Hippocampal formation (tissue), 2 donors: ENCODE measurements at regions not wholly inside any gene's neighbourhood (a gene's known extent, or its start where the extent isn't known, plus 50 kb on each side); places are given as distances from the start of the nearest gene placed in this dataset.
"Not testable (repeated sequence)": the region's sequence is repeated elsewhere in the genome, so short reads cannot be mapped to it uniquely, and the experiment has no call there.

Experiments
- DNase-seq, 2 donors: peaks; one replicate each; lab custom pipeline; 2025; lab: John Stamatoyannopoulos, UW

DNA sequence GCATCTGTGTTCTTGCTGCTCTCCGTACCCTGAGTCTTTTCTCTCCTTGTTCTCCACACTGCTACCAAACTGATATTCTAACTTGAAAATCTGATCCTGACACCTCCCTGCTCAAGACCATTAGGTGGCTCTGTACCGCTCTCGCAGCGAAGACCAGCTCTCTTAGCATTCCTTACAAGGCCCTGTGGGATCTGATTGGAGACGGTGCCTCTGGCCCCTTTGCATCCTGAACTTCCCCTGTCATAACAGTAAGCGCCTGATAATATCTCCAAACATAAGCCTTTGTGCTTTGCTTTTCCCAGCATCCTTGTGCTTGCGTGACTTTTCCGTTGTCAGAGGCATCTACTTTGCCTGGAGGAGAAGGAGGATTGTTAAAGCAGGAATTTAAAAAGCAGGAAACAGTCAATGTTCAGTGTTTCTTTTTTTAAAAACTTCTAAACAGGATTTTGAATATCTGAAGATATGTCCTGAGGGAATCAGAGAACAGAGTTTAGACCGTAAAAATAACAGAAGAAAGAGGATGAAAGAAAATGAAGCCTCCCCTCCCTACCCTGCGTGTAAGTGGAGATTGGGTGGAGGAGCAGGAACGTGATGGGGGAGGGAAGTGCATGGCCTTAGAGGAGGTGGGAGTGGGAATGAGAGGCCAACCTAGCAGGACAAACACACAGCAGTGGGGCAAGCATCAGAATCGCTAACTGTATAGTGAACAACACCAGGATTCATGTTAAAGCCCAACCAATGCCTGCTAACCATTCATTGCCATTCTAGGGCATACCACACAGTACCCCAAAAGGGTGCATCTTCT is 89.2 kb upstream of the STMND1 start:
- peak; percentile 23 to 31 for DNase-seq

DNA sequence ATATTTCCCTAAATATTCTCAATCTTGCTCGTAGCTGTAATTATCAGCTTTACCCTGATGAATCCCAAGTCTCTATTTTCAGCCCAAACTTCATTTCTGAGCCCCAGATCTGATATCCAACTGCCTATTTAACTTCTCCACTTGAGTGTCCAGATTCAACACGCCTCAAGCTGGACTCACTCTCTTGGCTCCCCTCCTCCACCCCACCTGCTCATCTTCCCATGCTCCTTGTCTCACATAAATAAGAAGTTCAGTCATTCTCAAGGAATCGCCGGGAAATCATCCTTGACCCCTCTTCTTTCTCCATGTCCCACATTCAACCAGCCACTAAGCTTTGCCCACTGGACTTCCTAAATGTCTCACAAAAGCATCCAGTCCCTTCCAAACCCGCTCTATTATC is 89.9 kb upstream of the STMND1 start:
- DNase-seq = no peak

DNA sequence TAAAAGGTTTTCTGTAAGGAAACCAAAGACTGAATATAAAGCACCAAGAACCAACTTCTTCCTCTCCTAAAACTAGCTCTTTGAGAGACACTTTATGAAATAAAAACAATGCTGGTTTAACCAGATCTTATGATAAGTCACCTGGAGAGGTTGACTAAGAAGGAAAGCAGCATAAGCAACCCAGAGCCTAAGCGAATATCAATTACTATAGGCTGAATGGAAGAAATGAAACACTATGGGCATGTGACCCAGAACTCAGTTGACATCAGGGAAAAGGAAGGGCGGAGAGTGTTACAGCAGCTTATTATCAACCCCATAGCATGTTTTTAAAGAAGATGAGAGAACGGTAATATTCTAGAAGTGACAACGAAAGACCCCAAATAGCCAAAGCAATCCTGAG is 94.1 kb upstream of the STMND1 start:
- no peak for DNase-seq

DNA sequence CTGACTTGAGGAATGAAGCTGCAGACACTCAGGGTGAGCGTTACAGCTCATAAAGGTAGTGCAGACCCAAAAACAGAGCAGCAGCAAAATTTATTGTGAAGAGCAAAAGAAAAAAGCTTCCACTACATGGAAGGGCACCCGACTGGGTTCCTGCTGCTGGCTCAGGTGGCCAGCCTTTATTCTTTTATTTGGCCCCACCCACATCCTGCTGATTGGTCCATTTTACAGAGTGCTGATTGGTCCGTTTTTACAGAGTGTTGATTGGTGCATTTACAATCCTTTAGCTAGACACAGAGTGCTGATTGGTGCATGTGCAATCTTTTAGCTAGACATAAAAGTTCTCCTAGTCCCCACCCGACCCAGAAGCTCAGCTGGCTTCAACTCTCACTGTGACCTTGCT is 95.3 kb upstream of the STMND1 start:
- DNase-seq = no peak

GRCh38 chr6:17004269-17004668 is 97.6 kb upstream of the STMND1 start:
- no peak for DNase-seq

DNA sequence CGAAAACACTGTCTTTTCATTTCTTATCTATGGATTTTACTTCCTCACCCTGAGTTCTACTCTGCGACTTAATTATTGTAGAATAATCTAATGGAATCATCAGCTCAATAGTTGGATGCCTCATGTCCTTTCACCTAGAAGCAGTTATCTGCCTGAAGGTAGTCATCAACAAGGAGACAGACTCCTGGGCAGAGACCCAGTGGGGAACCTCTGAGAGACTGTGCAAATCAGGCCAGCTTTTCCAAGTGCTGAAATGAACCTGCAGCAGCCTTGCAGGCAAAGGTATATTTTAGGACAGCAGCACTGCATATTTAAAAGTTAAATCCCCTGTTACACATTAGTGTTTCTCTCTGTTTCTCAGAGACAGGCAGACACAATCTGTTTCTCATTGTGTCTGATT is 99.7 kb upstream of the STMND1 start:
- DNase-seq = no peak

GRCh38 chr6:17001188-17001587 is 100.7 kb upstream of the STMND1 start:
- DNase-seq = no peak

DNA sequence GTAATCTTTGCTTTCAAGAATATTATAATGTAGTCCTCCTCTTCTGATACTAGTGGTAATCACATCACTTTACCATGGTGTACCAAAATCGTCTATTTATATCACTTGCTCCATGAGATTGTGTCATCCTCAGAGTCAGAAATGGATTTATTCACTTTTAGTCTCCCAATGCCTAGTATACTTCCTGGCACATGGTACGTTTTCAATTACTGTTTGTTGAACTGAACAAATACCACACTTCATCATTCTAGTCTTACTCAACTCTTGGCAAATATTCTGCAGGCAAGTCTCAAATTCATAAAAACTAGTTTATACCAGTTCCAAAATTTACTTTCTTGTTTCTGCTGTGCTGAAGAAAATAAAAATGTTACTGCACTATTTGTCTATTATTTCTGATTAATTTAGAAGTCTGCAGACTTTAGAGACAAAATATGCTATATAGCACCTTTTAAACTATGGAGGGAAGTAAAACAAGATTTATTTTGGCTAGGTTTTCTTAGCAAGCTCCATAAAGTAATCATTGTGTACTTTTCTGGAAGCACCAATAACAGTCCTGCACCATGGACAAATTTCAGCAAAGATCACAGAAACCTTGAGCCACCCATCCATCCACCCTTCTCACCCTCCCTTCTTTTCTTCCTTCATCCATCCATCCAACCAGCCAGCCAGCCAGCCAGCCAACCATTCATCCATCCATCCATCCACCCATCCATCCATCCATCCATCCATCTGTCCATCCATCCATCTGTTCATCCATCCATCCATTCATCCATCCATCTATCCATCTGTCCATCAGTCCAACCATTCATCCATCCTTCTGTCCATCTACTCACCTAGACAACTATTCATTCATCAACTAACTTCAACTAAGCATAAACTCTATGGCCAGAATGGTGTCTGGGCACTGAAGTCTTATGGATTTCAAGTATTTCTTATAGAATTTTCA is 102.1 kb upstream of the STMND1 start:
- DNase-seq = no peak

DNA sequence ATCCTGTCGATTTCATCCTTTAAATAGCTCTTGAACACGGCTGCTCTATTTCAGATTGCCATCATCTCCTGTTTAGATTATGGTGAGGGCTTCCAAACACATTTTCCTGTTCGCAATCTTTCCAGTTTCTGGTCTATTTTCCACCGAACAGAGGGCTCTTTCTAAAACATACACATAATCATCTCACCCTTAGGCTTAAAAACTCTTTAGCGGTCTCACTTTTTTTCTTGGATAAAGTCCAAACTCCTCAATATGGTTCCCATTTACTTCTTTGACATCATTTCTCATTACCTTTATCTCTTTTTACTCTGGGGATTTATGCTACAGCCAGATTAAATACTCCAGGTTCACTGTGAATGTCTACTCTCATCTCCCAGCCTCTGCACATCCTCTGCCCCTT is 103.4 kb upstream of the STMND1 start:
- no peak for DNase-seq

DNA sequence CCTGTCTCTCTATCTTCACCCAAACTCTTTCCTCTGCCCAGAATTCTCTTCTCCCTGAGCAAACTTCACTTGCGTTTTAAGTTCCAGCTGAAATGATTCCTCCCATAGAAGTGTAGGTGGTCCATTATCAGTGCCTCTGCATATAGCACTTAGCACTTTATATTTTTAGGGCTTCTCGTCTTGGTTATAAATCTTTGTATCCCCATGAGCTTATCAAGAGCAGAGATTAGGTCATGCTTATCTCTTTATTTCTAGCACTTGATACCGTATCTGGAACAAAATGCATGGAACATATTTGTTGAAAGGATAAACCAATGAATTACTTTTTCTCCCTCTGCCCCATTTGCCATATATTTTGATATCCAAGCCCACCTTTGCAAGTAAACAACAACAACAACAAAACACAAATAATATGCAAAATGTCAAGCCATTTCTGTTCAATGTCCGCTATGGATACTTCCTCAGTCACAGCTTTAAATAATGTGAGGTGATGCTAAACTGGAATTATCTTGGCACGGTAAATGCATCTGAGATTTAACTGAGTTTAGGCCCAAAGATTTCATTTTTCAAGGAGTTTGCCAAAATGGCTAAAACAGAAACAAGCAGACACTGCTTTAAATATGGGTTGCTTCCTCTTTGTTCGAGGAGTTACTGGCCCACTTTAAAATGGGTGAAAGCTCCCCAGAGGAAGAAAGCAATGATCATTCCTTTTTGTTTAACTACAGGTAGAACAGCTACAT is 106.2 kb upstream of the STMND1 start:
- no peak for DNase-seq

DNA sequence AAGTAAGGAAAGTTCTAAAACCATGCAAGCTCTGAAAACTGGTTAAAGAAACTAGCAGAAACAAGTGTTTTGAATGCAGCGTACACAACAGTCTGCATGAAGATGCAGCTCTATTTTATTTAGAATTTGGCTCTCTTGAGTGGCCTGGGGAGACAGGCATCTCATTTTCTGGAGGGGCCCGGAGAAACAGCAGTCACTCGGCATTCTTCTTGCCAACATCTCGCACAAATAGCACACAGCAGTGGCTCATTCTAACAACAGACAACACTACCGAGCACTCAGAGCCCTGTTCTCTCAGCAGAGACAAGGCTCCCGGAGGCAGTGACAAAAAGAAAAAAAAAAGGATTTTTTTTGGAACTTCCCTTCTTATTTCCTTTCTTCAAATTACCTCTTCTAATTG is 108.5 kb upstream of the STMND1 start:
- DNase-seq = no peak

DNA sequence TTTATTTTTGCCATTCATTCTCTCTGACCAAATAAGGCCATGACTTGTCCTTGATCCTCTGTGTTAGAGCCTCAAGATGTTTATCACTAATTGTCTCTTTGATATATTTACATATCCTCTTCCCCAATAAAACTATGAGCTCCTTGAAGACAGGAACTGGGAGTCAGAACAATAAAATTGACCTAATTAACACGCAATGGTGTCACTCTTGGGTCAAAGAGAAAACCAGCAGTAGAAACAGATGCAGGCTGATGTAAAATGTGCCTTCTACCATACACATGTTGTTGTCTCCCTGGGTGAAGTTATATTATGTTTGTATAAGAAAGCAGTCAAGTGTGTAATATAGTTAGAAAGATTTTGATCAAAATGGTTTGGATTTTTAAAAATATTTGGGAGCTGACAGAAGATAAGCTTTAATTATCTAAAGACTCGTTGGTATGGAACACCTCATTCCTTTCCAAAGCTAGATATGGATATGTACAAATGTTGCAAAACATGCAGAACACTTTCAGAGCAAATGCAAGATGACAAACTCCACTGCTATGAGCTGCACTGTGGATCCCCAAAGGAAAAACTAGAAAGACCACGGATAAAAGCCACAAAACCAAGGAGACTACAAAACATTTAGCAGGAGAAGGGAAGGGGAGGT is 109.7 kb upstream of the STMND1 start:
- no peak for DNase-seq

DNA sequence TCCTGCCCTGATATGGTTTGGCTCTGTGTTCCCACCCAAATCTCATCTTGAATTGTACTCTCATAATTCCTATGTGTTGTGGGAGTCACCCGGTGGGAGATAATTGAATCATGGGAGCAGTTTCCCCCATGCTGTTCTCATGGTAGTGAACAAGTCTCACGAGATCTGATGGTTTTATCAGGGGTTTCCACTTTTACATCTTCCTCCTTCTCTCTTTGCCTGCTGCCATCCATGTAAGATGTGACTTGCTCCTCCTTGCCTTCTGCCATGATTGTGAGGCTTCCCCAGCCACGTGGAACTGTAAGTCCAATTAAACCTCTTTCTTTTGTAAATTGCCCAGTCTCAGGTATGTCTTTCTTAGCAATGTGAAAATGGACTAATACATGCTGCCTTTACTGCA is 111.9 kb upstream of the STMND1 start:
- not testable (repeated sequence) for DNase-seq

DNA sequence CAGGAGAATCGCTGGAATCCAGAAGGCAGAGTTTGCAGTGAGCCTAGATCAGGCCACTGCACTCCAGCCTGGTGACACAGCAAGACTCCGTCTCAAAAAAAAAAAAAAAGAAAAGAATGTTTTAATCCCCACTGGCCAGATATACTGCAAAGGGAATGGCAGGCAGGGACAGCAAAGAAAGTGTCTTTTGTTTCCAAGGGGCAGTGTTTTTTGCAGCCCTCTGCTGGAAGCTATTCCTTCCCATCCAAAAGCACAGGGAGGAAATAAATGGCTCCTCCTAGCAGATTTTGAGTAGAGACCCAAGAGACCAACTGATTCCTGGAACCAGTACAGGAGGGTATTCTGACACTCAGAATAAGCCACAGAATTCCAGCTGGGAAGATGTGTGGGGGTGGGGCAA is 112.5 kb upstream of the STMND1 start:
- no peak for DNase-seq

- no peak for DNase-seq
Measured at GRCh38 chr6:16987996-16988395, 113.9 kb upstream of the STMND1 start.

- no peak for DNase-seq
Measured at GRCh38 chr6:16985513-16986284, 116.2 kb upstream of the STMND1 start.

- DNase-seq = no peak
Measured at GRCh38 chr6:16982807-16983206, 119.0 kb upstream of the STMND1 start.

GRCh38 chr6:16979677-16980370 is 122.0 kb upstream of the STMND1 start:
- no peak for DNase-seq

DNA sequence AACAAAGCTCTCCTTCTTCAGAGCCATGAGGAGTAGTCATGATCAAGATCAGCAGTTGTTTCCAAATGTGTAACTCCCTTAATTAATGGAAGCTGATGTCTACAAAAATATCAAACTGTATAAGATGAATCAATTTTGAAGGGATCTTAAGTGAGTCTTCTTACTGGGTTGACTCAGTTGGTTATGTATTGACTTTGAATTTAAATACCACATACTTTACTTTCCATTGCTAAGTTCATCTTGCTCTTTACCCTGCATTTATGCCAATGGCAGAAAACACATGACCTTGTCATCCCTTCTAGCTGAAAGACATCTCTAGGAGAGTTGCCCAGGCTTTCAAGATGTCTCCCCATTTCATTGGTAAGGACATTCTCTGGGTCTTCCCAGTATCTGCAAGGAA is 123.2 kb upstream of the STMND1 start:
- no peak for DNase-seq

DNA sequence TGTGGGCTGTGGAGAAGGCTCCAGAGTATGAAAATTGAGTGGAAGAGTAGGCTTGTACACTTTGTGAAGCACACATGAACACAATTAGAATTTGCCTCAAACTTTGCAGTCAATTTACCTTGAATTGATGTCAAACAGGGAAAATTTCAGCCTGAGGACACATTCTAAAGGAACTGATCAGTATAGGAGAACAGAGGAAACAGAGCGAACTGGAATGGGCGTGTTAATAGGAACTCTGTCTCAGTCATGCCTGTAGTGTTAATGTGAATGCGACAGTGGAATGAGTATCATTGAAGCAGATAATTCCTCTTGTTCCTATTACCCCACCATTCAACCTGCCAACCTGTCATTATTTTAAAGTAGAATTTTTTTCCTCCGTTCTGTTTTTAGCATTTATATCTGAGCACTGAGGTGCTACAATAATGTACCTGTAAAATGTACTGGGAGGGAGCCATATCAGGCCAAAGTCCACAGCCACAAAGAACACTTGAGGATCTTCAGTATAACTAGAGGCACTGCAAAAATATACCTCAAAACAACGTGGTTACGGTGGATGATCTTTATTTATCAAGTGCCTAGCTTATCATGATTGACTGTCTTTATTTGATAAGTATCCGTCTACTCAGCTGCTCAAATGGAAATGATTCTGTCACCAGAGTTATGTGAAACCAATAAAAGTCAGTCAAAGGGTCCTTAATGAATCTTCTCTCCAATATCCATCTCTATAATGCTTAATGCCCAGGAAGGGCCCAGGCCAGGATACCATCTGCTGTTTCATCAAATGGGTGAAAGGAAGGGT is 125.3 kb upstream of the STMND1 start:
- no peak for DNase-seq
